ENCODE measurements at regions not wholly inside any gene's neighbourhood (a gene's known extent, or its start where the extent isn't known, plus 50 kb on each side); places are given as distances from the start of the nearest gene placed in this dataset.

GRCh38 chr18:78624646-78625279 lies 354.9 kb upstream of the SALL3 start:
- DNase-seq (ENCODE audit: low read depth in 2 of 3, low spot score in 2 of 3), result no peak

- peak in 1 of 3 donors; percentile 61 for DNase-seq (ENCODE audit: low read depth in 2 of 3, low spot score in 2 of 3)
These were observed 353.8 kb upstream of the SALL3 start for GRCh38 chr18:78625847-78626246.

GRCh38 chr18:78627551-78628346 lies 351.9 kb upstream of the SALL3 start:
- no peak for DNase-seq (ENCODE audit: low read depth in 2 of 3, low spot score in 2 of 3)

GRCh38 chr18:78629426-78629825 lies 350.2 kb upstream of the SALL3 start:
- DNase-seq (ENCODE audit: low read depth in 2 of 3, low spot score in 2 of 3), result no peak

GRCh38 chr18:78630356-78630755 lies 349.3 kb upstream of the SALL3 start:
- DNase-seq (ENCODE audit: low read depth in 2 of 3, low spot score in 2 of 3), result no peak

GRCh38 chr18:78630981-78631510 lies 348.6 kb upstream of the SALL3 start:
- DNase-seq (ENCODE audit: low read depth in 2 of 3, low spot score in 2 of 3), result no peak

GRCh38 chr18:78632111-78632541 lies 347.5 kb upstream of the SALL3 start:
- no peak for DNase-seq (ENCODE audit: low read depth in 2 of 3, low spot score in 2 of 3)

- DNase-seq (ENCODE audit: low read depth in 2 of 3, low spot score in 2 of 3), result no peak
These were observed 345.4 kb upstream of the SALL3 start for GRCh38 chr18:78634061-78634696.

GRCh38 chr18:78635093-78635800 lies 344.4 kb upstream of the SALL3 start:
- no peak for DNase-seq (ENCODE audit: low read depth in 2 of 3, low spot score in 2 of 3)

GRCh38 chr18:78636260-78636659 lies 343.4 kb upstream of the SALL3 start:
- DNase-seq (ENCODE audit: low read depth in 2 of 3, low spot score in 2 of 3), result no peak

- no peak for DNase-seq (ENCODE audit: low read depth in 2 of 3, low spot score in 2 of 3)
These were observed 341.9 kb upstream of the SALL3 start for GRCh38 chr18:78637442-78638402.

GRCh38 chr18:78639006-78639950 lies 340.3 kb upstream of the SALL3 start:
- no peak for DNase-seq (ENCODE audit: low read depth in 2 of 3, low spot score in 2 of 3)

- no peak for DNase-seq (ENCODE audit: low read depth in 2 of 3, low spot score in 2 of 3)
These were observed 339.2 kb upstream of the SALL3 start for GRCh38 chr18:78640246-78640995.

GRCh38 chr18:78641689-78642231 lies 337.9 kb upstream of the SALL3 start:
- peak in 2 of 3 donors; percentile 17 to 43 for DNase-seq (ENCODE audit: low read depth in 2 of 3, low spot score in 2 of 3)

GRCh38 chr18:78642296-78642951 lies 337.2 kb upstream of the SALL3 start:
- no peak for DNase-seq (ENCODE audit: low read depth in 2 of 3, low spot score in 2 of 3)

GRCh38 chr18:78643004-78643403 lies 336.6 kb upstream of the SALL3 start:
- peak in 2 of 3 donors; percentile 64 to 87 for DNase-seq (ENCODE audit: low read depth in 2 of 3, low spot score in 2 of 3)

- no peak for DNase-seq (ENCODE audit: low read depth in 2 of 3, low spot score in 2 of 3)
These were observed 335.6 kb upstream of the SALL3 start for GRCh38 chr18:78643981-78644380.
